ENCODE measurements at regions not wholly inside any gene's neighbourhood (a gene's known extent, or its start where the extent isn't known, plus 50 kb on each side); places are given as distances from the start of the nearest gene placed in this dataset.
A peak's percentile ranks its signal among the peaks of the same experiment; 100 is the strongest.

- Histone ChIP-seq H3K9ac (replicated peaks in 1 of 4; ENCODE audit: extremely low read depth in 1 of 4, low read depth in 3 of 4, low read length in 3 of 4) (no peak overlapping the region), H3K36me3 (ENCODE audit: control insufficient read depth in 2 of 4, insufficient read depth in 4 of 4, low read length in 3 of 4) (no peaks in the 10 kb centered on the region), H3K4ac (replicated peaks; ENCODE audit: insufficient read length, low read depth, low read length) (no peak overlapping the region), H3K27ac (ENCODE audit: low read depth, low read length) (no peak overlapping the region), H3K4me3 (ENCODE audit: extremely low read depth in 1 of 4, insufficient read depth in 2 of 4, low read depth in 3 of 4, low read length in 4 of 4) (no peak overlapping the region), H3K23me2 (ENCODE audit: low read depth, low read length) (no peaks in the 10 kb centered on the region), H3K27me3 (replicated peaks in 1 of 4; ENCODE audit: control insufficient read depth in 3 of 4, extremely low read depth in 1 of 4, insufficient read depth in 3 of 4, low read length in 3 of 4) (no peaks in the 10 kb centered on the region), H3K18ac (ENCODE audit: extremely low read depth, low read length) (no peak overlapping the region), H2BK15ac (ENCODE audit: low read length) (no peak overlapping the region), H3K4me2 (ENCODE audit: insufficient read depth in 1 of 2, low read depth in 2 of 2, low read length in 2 of 2) (no peak overlapping the region), H3K9me3 (ENCODE audit: insufficient read depth in 2 of 2, low read depth in 1 of 2, low read length in 1 of 2) (0 out of 4 replicates have a peak, but pooled peaks cover 0 to 3% of the 10 kb centered on the region in 2 experiments), H4K20me1 (replicated peaks in 1 of 2; ENCODE audit: control insufficient read depth in 1 of 2, insufficient read depth in 2 of 2, low read length in 2 of 2) (no peaks in the 10 kb centered on the region), H2BK120ac (replicated peaks; ENCODE audit: low read depth, low read length) (no peak overlapping the region), H2AK5ac (ENCODE audit: low read depth, low read length) (no peak overlapping the region; the same call in 1 of the 2 replicates), H3K79me2 (ENCODE audit: control insufficient read depth in 1 of 2, insufficient read depth in 2 of 2, low read length in 2 of 2) (no peaks in the 10 kb centered on the region), H3K4me1 (replicated peaks in 1 of 4; ENCODE audit: control insufficient read depth in 3 of 4, insufficient read depth in 4 of 4, low read length in 3 of 4) (peaks cover 0 to 3% (median 0%) of the 10 kb centered on the region in 4 experiments; a peak in 2 of 7 replicates), H2BK20ac (ENCODE audit: low read length) (no peak overlapping the region), H2AFZ (ENCODE audit: low read length) (no peak overlapping the region), H3K23ac (ENCODE audit: insufficient read length) (no peak overlapping the region), H4K91ac (replicated peaks; ENCODE audit: insufficient read length, low read length) (no peak overlapping the region), H4K8ac (ENCODE audit: extremely low read depth, insufficient read depth, low read length) (no peak overlapping the region), H2BK5ac (ENCODE audit: low read depth, low read length) (no peak overlapping the region), H3K56ac (replicated peaks; ENCODE audit: insufficient read length, low read depth, low read length) (no peak overlapping the region), H3K79me1 (ENCODE audit: low read depth, low read length) (no peaks in the 10 kb centered on the region), H2BK12ac (ENCODE audit: low read depth, low read length) (no peak overlapping the region), H4K5ac (ENCODE audit: insufficient read length, low read depth, low read length) (no peak overlapping the region), H3K14ac (ENCODE audit: insufficient read length) (no peak overlapping the region)
- CTCF ChIA-PET (ENCODE audit: partially characterized antibody): interaction anchor here (1.1 to 1.2 kb wide), 2 partner anchors 9 to 15 kb away, joined by 3 read pairs; no protein-coding TSS in a partner anchor
- TF ChIP-seq FOSL1 (IDR thresholded peaks at IDR 0.05; ENCODE audit: insufficient read depth, low read depth, low read length) (no peak), TEAD4 (IDR thresholded peaks at IDR 0.05; ENCODE audit: low read depth, low read length) (peak; percentile 71)
- DNase-seq (ENCODE audit: low read depth in 1 of 2, low spot score in 2 of 2): no peak
- WGBS, 2 experiments (ENCODE audit: extremely low coverage in 1 of 2, insufficient coverage in 1 of 2, insufficient read length in 1 of 2, insufficient replicate concordance in 2 of 2, low coverage in 1 of 2, low lambda C conversion rate in 2 of 2, missing lambda C conversion rate in 1 of 2): 86% methylated on average over 7 of the region's 7 CpGs; no CpG with 5 or more reads in 1 of the 2 experiments
- POLR2A ChIA-PET (ENCODE audit: partially characterized antibody): no interaction called here
- peak; percentile 82 for FAIRE-seq
Measured at GRCh38 chr10:21208666-21209316, 311.7 kb upstream of the NEBL start.
